ENCODE measurements at regions not wholly inside any gene's neighbourhood (a gene's known extent, or its start where the extent isn't known, plus 50 kb on each side); places are given as distances from the start of the nearest gene placed in this dataset.

DNA sequence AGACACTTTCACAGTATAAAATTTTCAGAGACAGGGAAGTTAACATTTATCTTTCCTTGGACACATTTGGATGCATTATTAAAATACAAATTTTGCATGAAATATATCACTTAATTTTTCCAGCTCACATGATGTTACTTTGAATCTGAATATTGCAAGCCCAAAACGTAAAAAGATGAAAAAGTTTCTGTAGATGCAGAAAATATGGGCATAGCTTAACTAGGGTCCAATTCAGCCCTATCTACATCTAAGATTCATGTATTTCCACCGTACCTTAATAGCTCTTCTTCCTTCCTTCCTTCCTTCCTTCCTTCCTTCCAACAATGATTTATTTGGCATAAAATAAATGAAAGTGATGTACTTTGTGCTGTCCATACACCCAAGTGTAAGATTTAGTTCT is 1084.6 kb upstream of the TMEFF2 start:
- TF ChIP-seq EZH2phosphoT487 (IDR thresholded peaks at IDR 0.05; ENCODE audit: borderline replicate concordance) = no peak
- TF ChIP-seq, protein P1, sequence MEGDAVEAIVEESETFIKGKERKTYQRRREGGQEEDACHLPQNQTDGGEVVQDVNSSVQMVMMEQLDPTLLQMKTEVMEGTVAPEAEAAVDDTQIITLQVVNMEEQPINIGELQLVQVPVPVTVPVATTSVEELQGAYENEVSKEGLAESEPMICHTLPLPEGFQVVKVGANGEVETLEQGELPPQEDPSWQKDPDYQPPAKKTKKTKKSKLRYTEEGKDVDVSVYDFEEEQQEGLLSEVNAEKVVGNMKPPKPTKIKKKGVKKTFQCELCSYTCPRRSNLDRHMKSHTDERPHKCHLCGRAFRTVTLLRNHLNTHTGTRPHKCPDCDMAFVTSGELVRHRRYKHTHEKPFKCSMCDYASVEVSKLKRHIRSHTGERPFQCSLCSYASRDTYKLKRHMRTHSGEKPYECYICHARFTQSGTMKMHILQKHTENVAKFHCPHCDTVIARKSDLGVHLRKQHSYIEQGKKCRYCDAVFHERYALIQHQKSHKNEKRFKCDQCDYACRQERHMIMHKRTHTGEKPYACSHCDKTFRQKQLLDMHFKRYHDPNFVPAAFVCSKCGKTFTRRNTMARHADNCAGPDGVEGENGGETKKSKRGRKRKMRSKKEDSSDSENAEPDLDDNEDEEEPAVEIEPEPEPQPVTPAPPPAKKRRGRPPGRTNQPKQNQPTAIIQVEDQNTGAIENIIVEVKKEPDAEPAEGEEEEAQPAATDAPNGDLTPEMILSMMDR (conservative IDR thresholded peaks at IDR 0.05; ENCODE audit: low read length) = no peak
- H3F3A ChIP-seq (ENCODE audit: low read depth) = no peaks in the 10 kb centered on the region
- no peak overlapping the region for H2AFZ ChIP-seq (ENCODE audit: low read length)
- no peaks in the 10 kb centered on the region for H4K20me1 ChIP-seq (ENCODE audit: insufficient read depth, low read length, poor library complexity, severe bottlenecking)
- H3K4me2 ChIP-seq (ENCODE audit: low read depth, low read length, poor library complexity, severe bottlenecking) = no peak overlapping the region
- H3K9ac ChIP-seq (ENCODE audit: low read depth, low read length, poor library complexity, severe bottlenecking) = no peak overlapping the region
- no peaks in the 10 kb centered on the region for H3K36me3 ChIP-seq (ENCODE audit: insufficient read depth, low read length)
- no peaks in the 10 kb centered on the region for H3K9me2 ChIP-seq (replicated peaks; ENCODE audit: low read depth, low read length)
- H3K4me3 ChIP-seq (ENCODE audit: low read length, poor library complexity, severe bottlenecking) = no peak overlapping the region
- H3K9me3 ChIP-seq (ENCODE audit: insufficient read depth, low read depth, low read length) = no peaks in the 10 kb centered on the region
- no peaks in the 10 kb centered on the region for H3K27me3 ChIP-seq (ENCODE audit: insufficient read depth, low read length, poor library complexity, severe bottlenecking)
- H3K4me1 ChIP-seq (ENCODE audit: insufficient read depth, low read length, poor library complexity, severe bottlenecking) = no peaks in the 10 kb centered on the region
- H3K79me2 ChIP-seq (ENCODE audit: insufficient read depth, low read length) = no peaks in the 10 kb centered on the region

GRCh38 chr2:193276988-193277387 is 1082.3 kb upstream of the TMEFF2 start:
- no peaks in the 10 kb centered on the region for H3K9me2 ChIP-seq (replicated peaks; ENCODE audit: low read depth, low read length)
- H3K4me1 ChIP-seq (ENCODE audit: insufficient read depth, low read length, poor library complexity, severe bottlenecking) = no peaks in the 10 kb centered on the region
- no peak overlapping the region for H3K4me3 ChIP-seq (ENCODE audit: low read length, poor library complexity, severe bottlenecking)
- no peaks in the 10 kb centered on the region for H3K36me3 ChIP-seq (ENCODE audit: insufficient read depth, low read length)
- no peak overlapping the region for H2AFZ ChIP-seq (ENCODE audit: low read length)
- H3K9ac ChIP-seq (ENCODE audit: low read depth, low read length, poor library complexity, severe bottlenecking) = no peak overlapping the region
- H3F3A ChIP-seq (ENCODE audit: low read depth) = no peaks in the 10 kb centered on the region
- no peak overlapping the region for H3K4me2 ChIP-seq (ENCODE audit: low read depth, low read length, poor library complexity, severe bottlenecking)
- no peaks in the 10 kb centered on the region for H4K20me1 ChIP-seq (ENCODE audit: insufficient read depth, low read length, poor library complexity, severe bottlenecking)
- TF ChIP-seq, protein P1 (conservative IDR thresholded peaks at IDR 0.05; ENCODE audit: low read length) = no peak
- TF ChIP-seq EZH2phosphoT487 (IDR thresholded peaks at IDR 0.05; ENCODE audit: borderline replicate concordance) = no peak
- H3K9me3 ChIP-seq (ENCODE audit: insufficient read depth, low read depth, low read length) = no peaks in the 10 kb centered on the region
- H3K79me2 ChIP-seq (ENCODE audit: insufficient read depth, low read length) = no peaks in the 10 kb centered on the region
- no peaks in the 10 kb centered on the region for H3K27me3 ChIP-seq (ENCODE audit: insufficient read depth, low read length, poor library complexity, severe bottlenecking)

DNA sequence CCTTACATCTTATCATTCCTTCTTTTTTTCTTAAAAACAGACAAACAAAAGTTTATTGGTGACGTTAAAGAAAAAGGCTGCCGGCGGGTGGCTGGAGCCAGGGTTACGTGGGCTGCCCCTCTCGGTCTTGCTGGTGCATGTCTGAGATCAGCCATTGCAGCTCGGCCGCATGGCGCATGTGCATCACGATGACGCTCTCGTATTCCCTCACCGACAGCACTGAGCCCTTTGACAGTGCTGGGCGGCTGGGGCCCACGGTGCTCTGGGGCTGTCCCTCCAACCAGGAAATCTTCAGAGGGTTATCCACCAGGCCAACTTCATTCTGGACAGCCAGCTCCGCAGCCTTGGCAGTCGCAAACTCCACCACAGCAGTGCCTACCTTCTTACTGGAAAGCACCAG is 1081.8 kb upstream of the TMEFF2 start:
- Histone ChIP-seq H3K9ac (ENCODE audit: low read depth, low read length, poor library complexity, severe bottlenecking) (no peak overlapping the region), H3K27me3 (ENCODE audit: insufficient read depth, low read length, poor library complexity, severe bottlenecking) (no peaks in the 10 kb centered on the region), H3K4me3 (ENCODE audit: low read length, poor library complexity, severe bottlenecking) (no peak overlapping the region), H3K36me3 (ENCODE audit: insufficient read depth, low read length) (no peaks in the 10 kb centered on the region), H3K4me2 (ENCODE audit: low read depth, low read length, poor library complexity, severe bottlenecking) (no peak overlapping the region), H3K9me3 (ENCODE audit: insufficient read depth, low read depth, low read length) (no peaks in the 10 kb centered on the region), H3K79me2 (ENCODE audit: insufficient read depth, low read length) (no peaks in the 10 kb centered on the region), H3K4me1 (ENCODE audit: insufficient read depth, low read length, poor library complexity, severe bottlenecking) (no peaks in the 10 kb centered on the region), H3K9me2 (replicated peaks; ENCODE audit: low read depth, low read length) (no peaks in the 10 kb centered on the region), H4K20me1 (ENCODE audit: insufficient read depth, low read length, poor library complexity, severe bottlenecking) (no peaks in the 10 kb centered on the region), H2AFZ (ENCODE audit: low read length) (no peak overlapping the region), H3F3A (ENCODE audit: low read depth) (no peaks in the 10 kb centered on the region)
- TF ChIP-seq EZH2phosphoT487 (IDR thresholded peaks at IDR 0.05; ENCODE audit: borderline replicate concordance) = no peak
- TF ChIP-seq, protein P1 (conservative IDR thresholded peaks at IDR 0.05; ENCODE audit: low read length) = no peak
